ENCODE measurements at regions not wholly inside any gene's neighbourhood (a gene's known extent, or its start where the extent isn't known, plus 50 kb on each side); places are given as distances from the start of the nearest gene placed in this dataset.

GRCh38 chr11:27604416-27604815, 95.8 kb downstream of the BDNF start:
- H3K4me3 ChIP-seq (ENCODE audit: low read depth, low read length): no peak overlapping the region
- no peak for TF ChIP-seq CTCF (IDR thresholded peaks at IDR 0.05; ENCODE audit: insufficient read depth, low read depth, low read length)
- DNase-seq (ENCODE audit: low read depth): no peak

- no peak for TF ChIP-seq CTCF (IDR thresholded peaks at IDR 0.05; ENCODE audit: insufficient read depth, low read depth, low read length)
- H3K4me3 ChIP-seq (ENCODE audit: low read depth, low read length): no peak overlapping the region
- no peak for DNase-seq (ENCODE audit: low read depth)
Observed at GRCh38 chr11:27603376-27603990, 96.8 kb downstream of the BDNF start.

- no peak for DNase-seq (ENCODE audit: low read depth)
- no peak overlapping the region for H3K4me3 ChIP-seq (ENCODE audit: low read depth, low read length)
- no peak for TF ChIP-seq CTCF (IDR thresholded peaks at IDR 0.05; ENCODE audit: insufficient read depth, low read depth, low read length)
Observed at GRCh38 chr11:27600656-27601055, 94.1 kb upstream of the LIN7C start.

- no peak for TF ChIP-seq CTCF (IDR thresholded peaks at IDR 0.05; ENCODE audit: insufficient read depth, low read depth, low read length)
- no peak overlapping the region for H3K4me3 ChIP-seq (ENCODE audit: low read depth, low read length)
- DNase-seq (ENCODE audit: low read depth): no peak
Observed at GRCh38 chr11:27599217-27599616, 92.6 kb upstream of the LIN7C start.

- no peak for DNase-seq (ENCODE audit: low read depth)
- H3K4me3 ChIP-seq (ENCODE audit: low read depth, low read length): no peak overlapping the region
- no peak for TF ChIP-seq CTCF (IDR thresholded peaks at IDR 0.05; ENCODE audit: insufficient read depth, low read depth, low read length)
Observed at GRCh38 chr11:27596802-27597201, 90.2 kb upstream of the LIN7C start.

- no peak for DNase-seq (ENCODE audit: low read depth)
- no peak for TF ChIP-seq CTCF (IDR thresholded peaks at IDR 0.05; ENCODE audit: insufficient read depth, low read depth, low read length)
Observed at GRCh38 chr11:27596388-27596787, 89.8 kb upstream of the LIN7C start.

More at GRCh38 chr11:27596388-27596787, 89.8 kb upstream of the LIN7C start:
- no peak overlapping the region for H3K4me3 ChIP-seq (ENCODE audit: low read depth, low read length)

Data from fibroblast of villous mesenchyme (primary cell).